ENCODE measurements at regions not wholly inside any gene's neighbourhood (a gene's known extent, or its start where the extent isn't known, plus 50 kb on each side); places are given as distances from the start of the nearest gene placed in this dataset.

DNA sequence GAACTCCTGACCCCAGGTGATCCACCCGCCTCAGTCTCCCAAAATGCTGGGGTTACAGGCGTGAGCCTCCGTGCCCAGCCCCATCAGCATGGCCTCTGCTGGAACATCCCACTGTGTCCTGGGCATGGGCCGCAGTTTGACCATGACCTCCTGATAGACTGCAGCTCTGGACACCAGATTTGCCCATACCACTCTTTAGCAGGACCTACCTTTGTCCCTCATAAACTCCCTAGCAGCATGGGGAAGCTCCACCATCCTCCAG is 92.6 kb downstream of the MYCN start:
- ATAC-seq (ENCODE audit: poor library complexity) (no peak), DNase-seq (no peak)
- ChIA-PET CTCF (no interaction called here), POLR2A (no interaction called here)
- Mint-ChIP-seq H3K36me3 (ENCODE audit: low read depth) (no peaks in the 10 kb centered on the region), H3K27me3 (no peaks in the 10 kb centered on the region), H3K27ac (no peak overlapping the region), H3K4me3 (no peak overlapping the region), H3K4me1 (ENCODE audit: low read depth) (no peaks in the 10 kb centered on the region), H3K9me3 (no peaks in the 10 kb centered on the region)
- Histone ChIP-seq H3K36me3 (ENCODE audit: insufficient read depth, low read length) (no peaks in the 10 kb centered on the region), H3K27ac (ENCODE audit: low read depth in 1 of 2, low read length in 2 of 2) (no peak overlapping the region), H3K4me1 (ENCODE audit: insufficient read depth, low read length) (no peaks in the 10 kb centered on the region), H3K4me3 (ENCODE audit: low read length) (no peak overlapping the region), H3K9me3 (ENCODE audit: control insufficient read depth in 1 of 2, insufficient read depth in 1 of 2, low read length in 2 of 2) (peaks cover 0 to 23% of the 10 kb centered on the region in 2 experiments), H3K27me3 (ENCODE audit: control insufficient read depth in 1 of 2, insufficient read depth in 2 of 2, low read length in 2 of 2) (no peaks in the 10 kb centered on the region)
- TF ChIP-seq, protein P1, sequence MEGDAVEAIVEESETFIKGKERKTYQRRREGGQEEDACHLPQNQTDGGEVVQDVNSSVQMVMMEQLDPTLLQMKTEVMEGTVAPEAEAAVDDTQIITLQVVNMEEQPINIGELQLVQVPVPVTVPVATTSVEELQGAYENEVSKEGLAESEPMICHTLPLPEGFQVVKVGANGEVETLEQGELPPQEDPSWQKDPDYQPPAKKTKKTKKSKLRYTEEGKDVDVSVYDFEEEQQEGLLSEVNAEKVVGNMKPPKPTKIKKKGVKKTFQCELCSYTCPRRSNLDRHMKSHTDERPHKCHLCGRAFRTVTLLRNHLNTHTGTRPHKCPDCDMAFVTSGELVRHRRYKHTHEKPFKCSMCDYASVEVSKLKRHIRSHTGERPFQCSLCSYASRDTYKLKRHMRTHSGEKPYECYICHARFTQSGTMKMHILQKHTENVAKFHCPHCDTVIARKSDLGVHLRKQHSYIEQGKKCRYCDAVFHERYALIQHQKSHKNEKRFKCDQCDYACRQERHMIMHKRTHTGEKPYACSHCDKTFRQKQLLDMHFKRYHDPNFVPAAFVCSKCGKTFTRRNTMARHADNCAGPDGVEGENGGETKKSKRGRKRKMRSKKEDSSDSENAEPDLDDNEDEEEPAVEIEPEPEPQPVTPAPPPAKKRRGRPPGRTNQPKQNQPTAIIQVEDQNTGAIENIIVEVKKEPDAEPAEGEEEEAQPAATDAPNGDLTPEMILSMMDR (IDR thresholded peaks at IDR 0.05): no peak
- intact Hi-C loops (cut with DNase I, micrococcal nuclease): no loop called here

DNA sequence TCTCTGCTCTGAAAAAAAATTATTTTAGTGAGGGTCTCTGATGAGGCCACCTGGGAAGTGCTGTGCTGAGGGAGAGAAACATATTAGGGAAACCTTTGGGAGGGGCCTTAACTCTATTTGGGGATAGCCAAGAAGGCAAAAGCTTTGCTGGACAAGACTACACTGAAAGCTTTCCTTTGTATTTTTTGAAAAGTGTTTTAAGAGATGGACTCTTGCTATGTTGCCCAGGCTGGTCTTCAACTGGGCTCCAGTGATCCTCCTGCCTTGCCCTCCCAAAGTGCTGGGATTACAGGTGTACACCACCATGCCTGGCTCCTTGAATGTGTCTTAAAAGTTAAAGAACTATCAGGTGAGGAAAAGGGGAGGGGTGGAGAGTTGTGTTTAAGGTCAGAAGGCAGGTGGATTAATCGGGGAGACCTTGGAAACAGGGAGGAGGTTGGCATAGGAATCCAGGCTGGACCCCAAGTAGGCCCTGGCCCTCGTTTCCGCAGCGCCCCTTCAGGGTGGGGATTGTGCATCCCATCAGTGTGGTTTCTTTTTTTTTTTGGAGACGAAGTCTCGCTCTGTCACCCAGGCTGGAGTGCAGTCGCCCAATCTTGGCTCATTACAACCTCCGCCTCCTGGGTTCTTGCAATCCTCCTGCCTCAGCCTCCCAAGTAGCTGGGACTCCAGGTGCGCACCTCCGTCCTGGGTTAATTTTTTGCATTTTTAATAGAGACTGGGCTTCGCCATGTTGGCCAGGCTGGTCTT is 92.1 kb downstream of the MYCN start:
- no peak overlapping the region for H3K4me3 ChIP-seq (ENCODE audit: low read length)
- no peaks in the 10 kb centered on the region for H3K4me1 Mint-ChIP-seq (ENCODE audit: low read depth)
- POLR2A ChIA-PET: no interaction called here

GRCh38 chr2:16031848-16032159 is 91.5 kb downstream of the MYCN start:
- H3K27me3 Mint-ChIP-seq: no peaks in the 10 kb centered on the region
- H3K4me3 ChIP-seq (ENCODE audit: low read length): no peak overlapping the region
- ATAC-seq (ENCODE audit: poor library complexity) (no peak), DNase-seq (no peak)
- no peaks in the 10 kb centered on the region for H3K36me3 ChIP-seq (ENCODE audit: insufficient read depth, low read length)
- intact Hi-C loops (cut with DNase I, micrococcal nuclease): no loop called here
- no peak overlapping the region for H3K27ac Mint-ChIP-seq
- POLR2A ChIA-PET: no interaction called here
- H3K4me1 Mint-ChIP-seq (ENCODE audit: low read depth): no peaks in the 10 kb centered on the region
- H3K27ac ChIP-seq (ENCODE audit: low read depth in 1 of 2, low read length in 2 of 2): no peak overlapping the region
- CTCF ChIA-PET: no interaction called here
- H3K4me3 Mint-ChIP-seq: no peak overlapping the region
- no peaks in the 10 kb centered on the region for H3K9me3 Mint-ChIP-seq
- no peaks in the 10 kb centered on the region for H3K4me1 ChIP-seq (ENCODE audit: insufficient read depth, low read length)
- H3K36me3 Mint-ChIP-seq (ENCODE audit: low read depth): no peaks in the 10 kb centered on the region
- H3K27me3 ChIP-seq (ENCODE audit: control insufficient read depth in 1 of 2, insufficient read depth in 2 of 2, low read length in 2 of 2): no peaks in the 10 kb centered on the region
- TF ChIP-seq, protein P1 (IDR thresholded peaks at IDR 0.05): no peak
- H3K9me3 ChIP-seq (ENCODE audit: control insufficient read depth in 1 of 2, insufficient read depth in 1 of 2, low read length in 2 of 2): peaks cover 0 to 23% of the 10 kb centered on the region in 2 experiments

More for the DNA sequence above, 92.1 kb downstream of the MYCN start:
- DNase-seq: no peak
- H3K36me3 ChIP-seq (ENCODE audit: insufficient read depth, low read length): no peaks in the 10 kb centered on the region
- Mint-ChIP-seq H3K27me3 (no peaks in the 10 kb centered on the region), H3K27ac (no peak overlapping the region), H3K36me3 (ENCODE audit: low read depth) (no peaks in the 10 kb centered on the region), H3K4me3 (no peak overlapping the region), H3K9me3 (no peaks in the 10 kb centered on the region)
- CTCF ChIA-PET: no interaction called here
- intact Hi-C loops (cut with DNase I, micrococcal nuclease): no loop called here
- H3K27ac ChIP-seq (ENCODE audit: low read depth in 1 of 2, low read length in 2 of 2): no peak overlapping the region
- no peaks in the 10 kb centered on the region for H3K4me1 ChIP-seq (ENCODE audit: insufficient read depth, low read length)
- TF ChIP-seq, protein P1 (IDR thresholded peaks at IDR 0.05): no peak
- ATAC-seq (ENCODE audit: poor library complexity): no peak
- H3K9me3 ChIP-seq (ENCODE audit: control insufficient read depth in 1 of 2, insufficient read depth in 1 of 2, low read length in 2 of 2): peaks cover 0 to 23% of the 10 kb centered on the region in 2 experiments
- H3K27me3 ChIP-seq (ENCODE audit: control insufficient read depth in 1 of 2, insufficient read depth in 2 of 2, low read length in 2 of 2): no peaks in the 10 kb centered on the region
